ENCODE measurements at regions not wholly inside any gene's neighbourhood (a gene's known extent, or its start where the extent isn't known, plus 50 kb on each side); places are given as distances from the start of the nearest gene placed in this dataset.

- no peak for DNase-seq (ENCODE audit: low read depth in 3 of 3)
Observed at GRCh38 chr22:48091060-48091650, 1328.7 kb downstream of the TBC1D22A start.

GRCh38 chr22:48090332-48090672, 1327.9 kb downstream of the TBC1D22A start:
- no peak for DNase-seq (ENCODE audit: low read depth in 3 of 3)

GRCh38 chr22:48089601-48090331, 1327.3 kb downstream of the TBC1D22A start:
- DNase-seq (ENCODE audit: low read depth in 3 of 3) = no peak

GRCh38 chr22:48088926-48089536, 1326.6 kb downstream of the TBC1D22A start:
- no peak for DNase-seq (ENCODE audit: low read depth in 3 of 3)

GRCh38 chr22:48088251-48088650, 1325.8 kb downstream of the TBC1D22A start:
- no peak for DNase-seq (ENCODE audit: low read depth in 3 of 3)

- DNase-seq (ENCODE audit: low read depth in 3 of 3) = no peak
Observed at GRCh38 chr22:48085901-48086645, 1323.6 kb downstream of the TBC1D22A start.

- no peak for DNase-seq (ENCODE audit: low read depth in 3 of 3)
Observed at GRCh38 chr22:48084729-48085050, 1322.2 kb downstream of the TBC1D22A start.

- DNase-seq (ENCODE audit: low read depth in 3 of 3) = no peak
Observed at GRCh38 chr22:48084041-48084728, 1321.7 kb downstream of the TBC1D22A start.

GRCh38 chr22:48083502-48083901, 1321.1 kb downstream of the TBC1D22A start:
- DNase-seq (ENCODE audit: low read depth in 3 of 3) = no peak

- no peak for DNase-seq (ENCODE audit: low read depth in 3 of 3)
Observed at GRCh38 chr22:48082284-48082683, 1319.8 kb downstream of the TBC1D22A start.

- DNase-seq (ENCODE audit: low read depth in 3 of 3) = no peak
Observed at GRCh38 chr22:48081281-48081680, 1318.8 kb downstream of the TBC1D22A start.

- no peak for DNase-seq (ENCODE audit: low read depth in 3 of 3)
Observed at GRCh38 chr22:48080316-48081165, 1318.1 kb downstream of the TBC1D22A start.

- DNase-seq (ENCODE audit: low read depth in 3 of 3) = no peak
Observed at GRCh38 chr22:48079505-48080290, 1317.2 kb downstream of the TBC1D22A start.

- DNase-seq (ENCODE audit: low read depth in 3 of 3) = no peak
Observed at GRCh38 chr22:48078825-48079224, 1316.4 kb downstream of the TBC1D22A start.

GRCh38 chr22:48077699-48078098, 1315.2 kb downstream of the TBC1D22A start:
- no peak for DNase-seq (ENCODE audit: low read depth in 3 of 3)

- no peak for DNase-seq (ENCODE audit: low read depth in 3 of 3)
Observed at GRCh38 chr22:48076008-48076407, 1313.6 kb downstream of the TBC1D22A start.

GRCh38 chr22:48075604-48076003, 1313.2 kb downstream of the TBC1D22A start:
- no peak for DNase-seq (ENCODE audit: low read depth in 3 of 3)

GRCh38 chr22:48072777-48073176, 1310.3 kb downstream of the TBC1D22A start:
- DNase-seq (ENCODE audit: low read depth in 3 of 3) = no peak

GRCh38 chr22:48071828-48072227, 1309.4 kb downstream of the TBC1D22A start:
- no peak for DNase-seq (ENCODE audit: low read depth in 3 of 3)

- DNase-seq (ENCODE audit: low read depth in 3 of 3) = no peak
Observed at GRCh38 chr22:48071305-48071704, 1308.9 kb downstream of the TBC1D22A start.

All from stimulated activated CD4-positive, alpha-beta T cell treated with anti-CD3 and anti-CD28 coated beads, TNF-alpha, amount 100 ng/mL, for 48 hours (primary cell).